HG03066 (cell line): ENCODE measurements at regions not wholly inside any gene's neighbourhood (a gene's known extent, or its start where the extent isn't known, plus 50 kb on each side); places are given as distances from the start of the nearest gene placed in this dataset.

Experiments
- ATAC-seq: cut with Tn5 transposase; IDR thresholded peaks from one replicate; pipeline ENCODE4 v1.9.1; 2021; ENCODE audit warnings: low read depth; ENCODE audit not compliant: unreplicated experiment

GRCh38 chr9:121568343-121569265 is 69.0 kb upstream of the GGTA1 start:
- no peak for ATAC-seq

GRCh38 chr9:121569266-121569648 is 69.6 kb upstream of the GGTA1 start:
- ATAC-seq: no peak

GRCh38 chr9:121572581-121572980 is 72.9 kb upstream of the GGTA1 start:
- no peak for ATAC-seq

GRCh38 chr9:121573717-121574485 is 74.3 kb upstream of the GGTA1 start:
- ATAC-seq: no peak

- ATAC-seq: no peak
These were observed 75.3 kb upstream of the GGTA1 start for GRCh38 chr9:121574774-121575519.

GRCh38 chr9:121576281-121577075 is 75.0 kb upstream of the DAB2IP start:
- no peak for ATAC-seq

- no peak for ATAC-seq
These were observed 74.3 kb upstream of the DAB2IP start for GRCh38 chr9:121577166-121577565.

GRCh38 chr9:121577572-121577971 is 73.9 kb upstream of the DAB2IP start:
- no peak for ATAC-seq

- ATAC-seq: no peak
These were observed 69.4 kb upstream of the DAB2IP start for GRCh38 chr9:121581786-121582600.

- no peak for ATAC-seq
These were observed 68.8 kb upstream of the DAB2IP start for GRCh38 chr9:121582641-121583040.

GRCh38 chr9:121584421-121584820 is 67.0 kb upstream of the DAB2IP start:
- ATAC-seq: no peak

GRCh38 chr9:121587863-121588262 is 63.6 kb upstream of the DAB2IP start:
- no peak for ATAC-seq

- no peak for ATAC-seq
These were observed 61.4 kb upstream of the DAB2IP start for GRCh38 chr9:121589986-121590385.

- ATAC-seq: no peak
These were observed 59.2 kb upstream of the DAB2IP start for GRCh38 chr9:121592265-121592664.

- ATAC-seq: no peak
These were observed 58.4 kb upstream of the DAB2IP start for GRCh38 chr9:121593066-121593465.

- no peak for ATAC-seq
These were observed 54.9 kb upstream of the DAB2IP start for GRCh38 chr9:121596515-121596914.

- ATAC-seq: no peak
These were observed 53.7 kb upstream of the DAB2IP start for GRCh38 chr9:121597698-121598166.

- ATAC-seq: no peak
These were observed 53.1 kb upstream of the DAB2IP start for GRCh38 chr9:121598167-121598964.
